ENCODE measurements at regions not wholly inside any gene's neighbourhood (a gene's known extent, or its start where the extent isn't known, plus 50 kb on each side); places are given as distances from the start of the nearest gene placed in this dataset.

- peaks cover 6% of the 10 kb centered on the region for H3K4me1 Mint-ChIP-seq (ENCODE audit: low read depth)
- H3K9me3 Mint-ChIP-seq (ENCODE audit: low read depth): no peaks in the 10 kb centered on the region
- no peak for TF ChIP-seq CTCF (IDR thresholded peaks at IDR 0.05; ENCODE audit: unreplicated experiment)
- no peak overlapping the region for H3K27ac Mint-ChIP-seq
- peaks cover 24% of the 10 kb centered on the region for H3K27me3 Mint-ChIP-seq
- no peak overlapping the region for H3K4me3 Mint-ChIP-seq (ENCODE audit: low read depth)
- H3K36me3 Mint-ChIP-seq (ENCODE audit: insufficient read depth): no peaks in the 10 kb centered on the region
- DNase-seq (ENCODE audit: low spot score, unreplicated experiment): no peak
Observed at GRCh38 chr10:43795093-43795492, 146.4 kb upstream of the ZNF32 start.

- H3K27me3 Mint-ChIP-seq: peaks cover 24% of the 10 kb centered on the region
- H3K9me3 Mint-ChIP-seq (ENCODE audit: low read depth): peaks cover 6% of the 10 kb centered on the region
- TF ChIP-seq CTCF (IDR thresholded peaks at IDR 0.05; ENCODE audit: unreplicated experiment): no peak
- no peak overlapping the region for H3K4me3 Mint-ChIP-seq (ENCODE audit: low read depth)
- H3K36me3 Mint-ChIP-seq (ENCODE audit: insufficient read depth): no peaks in the 10 kb centered on the region
- peaks cover 6% of the 10 kb centered on the region for H3K4me1 Mint-ChIP-seq (ENCODE audit: low read depth)
- no peak overlapping the region for H3K27ac Mint-ChIP-seq
- no peak for DNase-seq (ENCODE audit: low spot score, unreplicated experiment)
Observed at GRCh38 chr10:43794181-43794815, 145.6 kb upstream of the ZNF32 start.

GRCh38 chr10:43793704-43794103 is 145.0 kb upstream of the ZNF32 start:
- H3K4me1 Mint-ChIP-seq (ENCODE audit: low read depth): peaks cover 6% of the 10 kb centered on the region
- no peak for TF ChIP-seq CTCF (IDR thresholded peaks at IDR 0.05; ENCODE audit: unreplicated experiment)
- H3K27me3 Mint-ChIP-seq: peaks cover 22% of the 10 kb centered on the region
- peaks cover 7% of the 10 kb centered on the region for H3K9me3 Mint-ChIP-seq (ENCODE audit: low read depth)
- H3K4me3 Mint-ChIP-seq (ENCODE audit: low read depth): no peak overlapping the region
- no peaks in the 10 kb centered on the region for H3K36me3 Mint-ChIP-seq (ENCODE audit: insufficient read depth)
- no peak for DNase-seq (ENCODE audit: low spot score, unreplicated experiment)
- no peak overlapping the region for H3K27ac Mint-ChIP-seq

- TF ChIP-seq CTCF (IDR thresholded peaks at IDR 0.05; ENCODE audit: unreplicated experiment): no peak
- no peak overlapping the region for H3K27ac Mint-ChIP-seq
- no peak for DNase-seq (ENCODE audit: low spot score, unreplicated experiment)
- H3K4me1 Mint-ChIP-seq (ENCODE audit: low read depth): peaks cover 6% of the 10 kb centered on the region
- H3K4me3 Mint-ChIP-seq (ENCODE audit: low read depth): no peak overlapping the region
- H3K9me3 Mint-ChIP-seq (ENCODE audit: low read depth): peaks cover 7% of the 10 kb centered on the region
- H3K27me3 Mint-ChIP-seq: peaks cover 14% of the 10 kb centered on the region
- no peaks in the 10 kb centered on the region for H3K36me3 Mint-ChIP-seq (ENCODE audit: insufficient read depth)
Observed at GRCh38 chr10:43790147-43790546, 141.5 kb upstream of the ZNF32 start.

GRCh38 chr10:43785252-43785651 is 136.6 kb upstream of the ZNF32 start:
- DNase-seq (ENCODE audit: low spot score, unreplicated experiment): no peak
- peak; percentile 6 for TF ChIP-seq CTCF (IDR thresholded peaks at IDR 0.05; ENCODE audit: unreplicated experiment)
- Mint-ChIP-seq H3K27ac (no peak overlapping the region), H3K36me3 (ENCODE audit: insufficient read depth) (no peaks in the 10 kb centered on the region), H3K27me3 (peaks cover 10% of the 10 kb centered on the region), H3K4me1 (ENCODE audit: low read depth) (peaks cover 20% of the 10 kb centered on the region), H3K4me3 (ENCODE audit: low read depth) (no peak overlapping the region), H3K9me3 (ENCODE audit: low read depth) (peaks cover 7% of the 10 kb centered on the region)
